IMR-90 (cell line): ENCODE measurements at regions not wholly inside any gene's neighbourhood (a gene's known extent, or its start where the extent isn't known, plus 50 kb on each side); places are given as distances from the start of the nearest gene placed in this dataset.

ENCODE experiments used
- ATAC-seq: fragments of 200-7000 bp; cut with Tn5 transposase; 2 replicates; pipeline ENCODE4 v1.9.1; 2020; ENCODE audit warnings: low read depth, mild to moderate bottlenecking, moderate library complexity
- BruUV-seq: library from RNA; stranded (reverse); fragments of 400-500 nt; replicated peaks from 2 replicates; lab custom pipeline; 2021; lab: Mats Ljungman, UMichigan
- CTCF ChIA-PET: fragments of 300-600 bp; formaldehyde crosslinking; extraction: SDS; loops from one replicate; lab custom pipeline; 2021; ENCODE audit warnings: antibody characterized with exemption; lab: Yijun Ruan, JAX
- POLR2A ChIA-PET: fragments of 300-600 bp; sonication (Branson Sonifier 250); formaldehyde crosslinking; loops from one replicate; lab custom pipeline; 2022; ENCODE audit warnings: antibody characterized with exemption; ENCODE audit not compliant: unreplicated experiment; lab: Charles Lee
- DNase-seq: peaks from one replicate; pipeline ENCODE4 v3.0.0; 2013
- H2AFZ ChIP-seq: replicated peaks from 2 replicates; pipeline ENCODE3; 2013; ENCODE audit warnings: low read length, mild to moderate bottlenecking; ENCODE audit not compliant: poor library complexity
- H2AK5ac ChIP-seq: 2 replicates; pipeline ENCODE4 v1.6.1; 2013; ENCODE audit warnings: low read depth, low read length, inconsistent platforms
- H2AK9ac ChIP-seq: replicated peaks from 2 replicates; pipeline ENCODE3; 2013; ENCODE audit warnings: mild to moderate bottlenecking, low read depth, low read length, moderate library complexity; ENCODE audit not compliant: poor library complexity
- H2BK120ac ChIP-seq: 2 replicates; pipeline ENCODE4 v1.6.1; 2013; ENCODE audit warnings: low read depth, low read length, inconsistent platforms
- H2BK15ac ChIP-seq: 3 replicates; pipeline ENCODE4 v1.6.1; 2013; ENCODE audit warnings: low read depth, low read length, inconsistent platforms
- H2BK20ac ChIP-seq: 2 replicates; pipeline ENCODE4 v1.6.1; 2013; ENCODE audit warnings: low read depth, mild to moderate bottlenecking, inconsistent platforms, low read length, moderate library complexity
- H2BK5ac ChIP-seq: 2 replicates; pipeline ENCODE4 v1.6.1; 2013; ENCODE audit warnings: mild to moderate bottlenecking, low read depth, low read length, inconsistent platforms; ENCODE audit not compliant: poor library complexity, severe bottlenecking
- H3K14ac ChIP-seq: replicated peaks from 2 replicates; pipeline ENCODE4 v1.6.1; 2013; ENCODE audit warnings: low read depth, low read length, inconsistent platforms
- H3K18ac ChIP-seq: 2 replicates; pipeline ENCODE4 v1.6.1; 2013; ENCODE audit warnings: low read depth, low read length, control low read depth
- H3K23ac ChIP-seq: 2 replicates; pipeline ENCODE4 v1.6.1; 2013; ENCODE audit warnings: low read depth, low read length, inconsistent platforms
- H3K27ac ChIP-seq: 2 replicates; pipeline ENCODE4 v1.5.1; 2013; ENCODE audit warnings: mild to moderate bottlenecking, control low read depth, low read length; ENCODE audit not compliant: insufficient read depth
- H3K27me3 ChIP-seq: 2 replicates; pipeline ENCODE4 v1.6.1; 2013; ENCODE audit warnings: low read length; ENCODE audit not compliant: control insufficient read depth, insufficient read depth
- H3K36me3 ChIP-seq: 2 replicates; pipeline ENCODE4 v1.6.1; 2013; ENCODE audit warnings: low read length, mixed read lengths; ENCODE audit not compliant: control insufficient read depth, insufficient read depth
- H3K4ac ChIP-seq: 2 replicates; pipeline ENCODE4 v1.6.1; 2013; ENCODE audit warnings: low read depth, low read length, inconsistent platforms
- H3K4me1 ChIP-seq: 2 replicates; pipeline ENCODE4 v1.6.1; 2013; ENCODE audit warnings: low read length, mixed read lengths; ENCODE audit not compliant: control insufficient read depth, insufficient read depth
- H3K4me2 ChIP-seq: 2 replicates; pipeline ENCODE4 v1.6.1; 2013; ENCODE audit warnings: low read depth, mild to moderate bottlenecking, control low read depth, low read length, moderate library complexity
- H3K4me3 ChIP-seq: 2 replicates; pipeline ENCODE4 v1.5.1; 2013; ENCODE audit warnings: low read depth, mild to moderate bottlenecking, control low read depth, low read length, moderate library complexity; ENCODE audit not compliant: insufficient read depth
- H3K56ac ChIP-seq: 2 replicates; pipeline ENCODE4 v1.6.1; 2013; ENCODE audit warnings: low read length, inconsistent platforms; ENCODE audit not compliant: insufficient read depth; ENCODE audit errors: extremely low read depth
- H3K79me1 ChIP-seq, 2 experiments: 2 replicates each; pipeline ENCODE4 v1.6.1; 2013; ENCODE audit warnings: low read length in 2 of 2, inconsistent platforms in 1 of 2, low read depth in 1 of 2
- H3K9ac ChIP-seq: 2 replicates; pipeline ENCODE4 v1.6.1; 2013; ENCODE audit warnings: low read depth, low read length, control low read depth
- H3K9me1 ChIP-seq: 2 replicates; pipeline ENCODE4 v1.6.1; 2013; ENCODE audit warnings: low read length, inconsistent platforms; ENCODE audit not compliant: insufficient read depth
- H3K9me3 ChIP-seq: 2 replicates; pipeline ENCODE4 v1.6.1; 2013; ENCODE audit warnings: low read length; ENCODE audit not compliant: control insufficient read depth, insufficient read depth
- H4K20me1 ChIP-seq: 2 replicates; pipeline ENCODE4 v1.6.1; 2013; ENCODE audit warnings: low read length, inconsistent platforms; ENCODE audit not compliant: insufficient read depth
- H4K5ac ChIP-seq: 2 replicates; pipeline ENCODE4 v1.6.1; 2013; ENCODE audit warnings: mild to moderate bottlenecking, low read depth, low read length, control low read depth
- H4K8ac ChIP-seq, 2 experiments: 2 replicates each; pipeline ENCODE4 v1.6.1; 2013; ENCODE audit warnings: low read depth in 2 of 2, low read length in 2 of 2, control low read depth in 1 of 2, inconsistent platforms in 1 of 2
- H4K91ac ChIP-seq: 2 replicates; pipeline ENCODE4 v1.6.1; 2013; ENCODE audit warnings: low read depth, low read length, inconsistent platforms; ENCODE audit not compliant: insufficient read depth
- MAFK ChIP-seq: IDR thresholded peaks from 2 replicates; pipeline ENCODE4 v1.6.1; 2012; ENCODE audit warnings: low read depth, low read length, improper control_type of control experiment
- MXI1 ChIP-seq: IDR thresholded peaks from 2 replicates; pipeline ENCODE4 v1.6.1; 2012; ENCODE audit warnings: low read depth, mild to moderate bottlenecking, low read length, moderate library complexity, borderline replicate concordance
- WGBS, 2 experiments: methylation state at CpG; one replicate each; pipeline versions ENCODE4 v1.1.5 to v1.1.7; 2013; ENCODE audit warnings: missing lambda C conversion rate in 2 of 2; ENCODE audit not compliant: insufficient read length in 1 of 2; ENCODE audit errors: extremely low coverage in 2 of 2; 5-methylcytosine and 5-hydroxymethylcytosine counted together
- dilution Hi-C: fragments of 300-500 bp; cut with HindIII; formaldehyde crosslinking; loops from one replicate; pipeline ENCODE4 v1.14.3; 2018; ENCODE audit warnings: low sequenced_read_pairs; ENCODE audit not compliant: unreplicated experiment
- in situ Hi-C: fragments of 300-500 bp; cut with MboI; formaldehyde crosslinking; loops from 3 replicates; pipeline ENCODE4 v1.14.3; 2019; ENCODE audit warnings: low sequenced_read_pairs, inconsistent platforms, mixed read lengths
- intact Hi-C: fragments of 100-400 bp; cut with micrococcal nuclease; formaldehyde crosslinking; loops from 2 replicates; pipeline ENCODE4 v1.10.0; 2022
- TF ChIP-seq, protein P1 (sequence below): conservative IDR thresholded peaks from 2 replicates; pipeline ENCODE4 v1.5.1; 2012; ENCODE audit warnings: mild to moderate bottlenecking, low read depth, low read length, improper control_type of control experiment

DNA sequence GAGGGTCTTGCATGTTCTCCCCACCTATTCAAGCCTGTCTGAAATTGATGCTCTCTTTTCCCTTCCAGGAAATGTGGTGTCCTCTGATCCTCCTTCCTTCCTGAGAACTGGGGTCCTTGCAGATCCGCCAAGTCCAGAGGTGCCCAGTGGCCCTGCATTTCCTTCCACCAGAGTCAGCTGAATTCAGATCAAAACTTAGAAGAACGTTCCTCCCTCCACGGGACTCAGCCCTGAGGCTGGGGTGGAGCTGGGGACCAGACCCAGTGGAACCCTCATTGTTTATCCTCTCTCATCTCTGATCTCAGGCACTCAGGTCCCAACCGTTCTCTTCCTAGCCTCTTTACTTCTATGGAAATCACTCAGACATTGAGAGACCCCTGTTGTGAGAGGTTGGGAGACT lies 477.3 kb downstream of the TSHZ3 start:
- Histone ChIP-seq H3K27me3 (no peaks in the 10 kb centered on the region), H3K56ac (no peak overlapping the region), H3K9ac (no peak overlapping the region), H4K8ac (no peak overlapping the region), H3K79me1 (no peaks in the 10 kb centered on the region), H3K9me3 (no peaks in the 10 kb centered on the region), H3K18ac (no peak overlapping the region), H2BK5ac (no peak overlapping the region), H3K27ac (no peak overlapping the region), H2BK20ac (no peak overlapping the region), H4K91ac (no peak overlapping the region), H3K4ac (no peak overlapping the region), H2AK9ac (no peak overlapping the region), H2BK15ac (no peak overlapping the region), H2BK120ac (no peak overlapping the region), H3K36me3 (no peaks in the 10 kb centered on the region), H3K4me2 (no peak overlapping the region), H2AK5ac (no peak overlapping the region), H3K9me1 (no peaks in the 10 kb centered on the region), H3K4me1 (no peaks in the 10 kb centered on the region), H3K4me3 (no peak overlapping the region), H4K5ac (no peak overlapping the region), H2AFZ (no peak overlapping the region), H4K20me1 (no peaks in the 10 kb centered on the region), H3K14ac (no peak overlapping the region), H3K23ac (no peak overlapping the region)
- dilution Hi-C loops (no loop called here), in situ Hi-C loops (no loop called here), intact Hi-C loops (no loop called here)
- no TSS peak for BruUV-seq
- POLR2A ChIA-PET, result no interaction called here
- TF ChIP-seq MAFK, result no peak
- TF ChIP-seq, protein P1, sequence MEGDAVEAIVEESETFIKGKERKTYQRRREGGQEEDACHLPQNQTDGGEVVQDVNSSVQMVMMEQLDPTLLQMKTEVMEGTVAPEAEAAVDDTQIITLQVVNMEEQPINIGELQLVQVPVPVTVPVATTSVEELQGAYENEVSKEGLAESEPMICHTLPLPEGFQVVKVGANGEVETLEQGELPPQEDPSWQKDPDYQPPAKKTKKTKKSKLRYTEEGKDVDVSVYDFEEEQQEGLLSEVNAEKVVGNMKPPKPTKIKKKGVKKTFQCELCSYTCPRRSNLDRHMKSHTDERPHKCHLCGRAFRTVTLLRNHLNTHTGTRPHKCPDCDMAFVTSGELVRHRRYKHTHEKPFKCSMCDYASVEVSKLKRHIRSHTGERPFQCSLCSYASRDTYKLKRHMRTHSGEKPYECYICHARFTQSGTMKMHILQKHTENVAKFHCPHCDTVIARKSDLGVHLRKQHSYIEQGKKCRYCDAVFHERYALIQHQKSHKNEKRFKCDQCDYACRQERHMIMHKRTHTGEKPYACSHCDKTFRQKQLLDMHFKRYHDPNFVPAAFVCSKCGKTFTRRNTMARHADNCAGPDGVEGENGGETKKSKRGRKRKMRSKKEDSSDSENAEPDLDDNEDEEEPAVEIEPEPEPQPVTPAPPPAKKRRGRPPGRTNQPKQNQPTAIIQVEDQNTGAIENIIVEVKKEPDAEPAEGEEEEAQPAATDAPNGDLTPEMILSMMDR, result no peak
- no peak for TF ChIP-seq MXI1
- no CpG with 5 or more reads among the region's 4 CpGs for WGBS, 2 experiments
- no peak for ATAC-seq
- CTCF ChIA-PET, result no interaction called here
- no peak for DNase-seq
